ENCODE measurements at regions not wholly inside any gene's neighbourhood (a gene's known extent, or its start where the extent isn't known, plus 50 kb on each side); places are given as distances from the start of the nearest gene placed in this dataset.

GRCh38 chr12:87883806-87884205 is 145.4 kb downstream of the C12orf50 start:
- TF ChIP-seq REST (IDR thresholded peaks at IDR 0.05; ENCODE audit: borderline replicate concordance): no peak
- no peak for TF ChIP-seq EP300 (conservative IDR thresholded peaks at IDR 0.05; ENCODE audit: poor library complexity, severe bottlenecking)
- no peak for TF ChIP-seq MXI1 (conservative IDR thresholded peaks at IDR 0.05; ENCODE audit: poor library complexity, severe bottlenecking)
- TF ChIP-seq EZH2 (IDR thresholded peaks at IDR 0.05; ENCODE audit: borderline replicate concordance, insufficient read depth, low read length, poor library complexity, severe bottlenecking): no peak
- TF ChIP-seq TAF1 (IDR thresholded peaks at IDR 0.05; ENCODE audit: low read depth): no peak
- no peak for TF ChIP-seq SMC3 (conservative IDR thresholded peaks at IDR 0.05; ENCODE audit: poor library complexity)
- no peak for TF ChIP-seq RAD21 (conservative IDR thresholded peaks at IDR 0.05)
- no peak for TF ChIP-seq POLR2AphosphoS5 (IDR thresholded peaks at IDR 0.05)
- no peak for TF ChIP-seq CTCF (IDR thresholded peaks at IDR 0.05; ENCODE audit: poor library complexity, severe bottlenecking)
- Histone ChIP-seq H3K79me2 (replicated peaks; ENCODE audit: insufficient read depth, low read length) (no peaks in the 10 kb centered on the region), H4K20me1 (ENCODE audit: insufficient read depth) (no peaks in the 10 kb centered on the region), H3F3A (ENCODE audit: insufficient read depth, low read length, poor library complexity, severe bottlenecking) (no peaks in the 10 kb centered on the region), H3K9ac (ENCODE audit: low read length) (no peak overlapping the region), H3K4me3 (ENCODE audit: low read length) (no peak overlapping the region), H3K36me3 (ENCODE audit: insufficient read depth, low read length) (no peaks in the 10 kb centered on the region), H3K9me2 (ENCODE audit: insufficient read depth, low read length) (no peaks in the 10 kb centered on the region), H2AFZ (ENCODE audit: low read depth, low read length) (no peak overlapping the region), H3K4me2 (ENCODE audit: low read length) (no peak overlapping the region), H3K27me3 (ENCODE audit: insufficient read depth, low read depth, low read length) (no peaks in the 10 kb centered on the region), H3K9me3 (ENCODE audit: low read length) (no peaks in the 10 kb centered on the region), H3K27ac (ENCODE audit: low read length) (no peak overlapping the region)

GRCh38 chr12:87879141-87879540 is 150.1 kb downstream of the C12orf50 start:
- no peaks in the 10 kb centered on the region for H4K20me1 ChIP-seq (ENCODE audit: insufficient read depth)
- no peaks in the 10 kb centered on the region for H3K79me2 ChIP-seq (replicated peaks; ENCODE audit: insufficient read depth, low read length)
- H3K4me3 ChIP-seq (ENCODE audit: low read length): no peak overlapping the region
- H3K27ac ChIP-seq (ENCODE audit: low read length): no peak overlapping the region
- no peaks in the 10 kb centered on the region for H3F3A ChIP-seq (ENCODE audit: insufficient read depth, low read length, poor library complexity, severe bottlenecking)
- no peaks in the 10 kb centered on the region for H3K36me3 ChIP-seq (ENCODE audit: insufficient read depth, low read length)
- TF ChIP-seq RAD21 (conservative IDR thresholded peaks at IDR 0.05) (no peak), EP300 (conservative IDR thresholded peaks at IDR 0.05; ENCODE audit: poor library complexity, severe bottlenecking) (no peak), EZH2 (IDR thresholded peaks at IDR 0.05; ENCODE audit: borderline replicate concordance, insufficient read depth, low read length, poor library complexity, severe bottlenecking) (no peak), MXI1 (conservative IDR thresholded peaks at IDR 0.05; ENCODE audit: poor library complexity, severe bottlenecking) (no peak), TAF1 (IDR thresholded peaks at IDR 0.05; ENCODE audit: low read depth) (no peak)
- H3K4me2 ChIP-seq (ENCODE audit: low read length): no peak overlapping the region
- no peaks in the 10 kb centered on the region for H3K9me3 ChIP-seq (ENCODE audit: low read length)
- no peaks in the 10 kb centered on the region for H3K9me2 ChIP-seq (ENCODE audit: insufficient read depth, low read length)
- H3K27me3 ChIP-seq (ENCODE audit: insufficient read depth, low read depth, low read length): no peaks in the 10 kb centered on the region
- no peak overlapping the region for H2AFZ ChIP-seq (ENCODE audit: low read depth, low read length)
- H3K9ac ChIP-seq (ENCODE audit: low read length): no peak overlapping the region

Data from neural cell (in vitro differentiated cells).